ENCODE measurements at regions not wholly inside any gene's neighbourhood (a gene's known extent, or its start where the extent isn't known, plus 50 kb on each side); places are given as distances from the start of the nearest gene placed in this dataset.

GRCh38 chr12:114275932-114276785 lies 129.8 kb downstream of the TBX5 start:
- Histone ChIP-seq H3K9me3 (no peaks in the 10 kb centered on the region), H3K27ac (no peak overlapping the region), H3K4me1 (no peaks in the 10 kb centered on the region), H3K27me3 (peaks cover 14% of the 10 kb centered on the region), H3K4me3 (no peak overlapping the region), H3K36me3 (no peaks in the 10 kb centered on the region)
- 48 to 61% methylated on average over 2 to 3 of the region's 3 CpGs for WGBS, 2 donors (ENCODE audit: low coverage in 1 of 2)
- no peak for ATAC-seq
- no peak for TF ChIP-seq EP300 (IDR thresholded peaks at IDR 0.05)

- TF ChIP-seq POLR2AphosphoS5 (IDR thresholded peaks at IDR 0.05) (no peak), CTCF (IDR thresholded peaks at IDR 0.05) (no peak), POLR2A (IDR thresholded peaks at IDR 0.05) (no peak)
- no peaks in the 10 kb centered on the region for H3K9me3 ChIP-seq
- peaks cover 20% of the 10 kb centered on the region for H3K27me3 ChIP-seq
- H3K4me1 ChIP-seq = no peaks in the 10 kb centered on the region
- H3K36me3 ChIP-seq = no peaks in the 10 kb centered on the region
- no peak overlapping the region for H3K27ac ChIP-seq
- 75 to 85% methylated on average over 2 to 3 of the region's 4 CpGs for WGBS, 2 donors (ENCODE audit: low coverage in 1 of 2)
- no peak overlapping the region for H3K4me3 ChIP-seq
- no peak for ATAC-seq
These were observed 130.9 kb downstream of the TBX5 start for GRCh38 chr12:114275086-114275485.

DNA sequence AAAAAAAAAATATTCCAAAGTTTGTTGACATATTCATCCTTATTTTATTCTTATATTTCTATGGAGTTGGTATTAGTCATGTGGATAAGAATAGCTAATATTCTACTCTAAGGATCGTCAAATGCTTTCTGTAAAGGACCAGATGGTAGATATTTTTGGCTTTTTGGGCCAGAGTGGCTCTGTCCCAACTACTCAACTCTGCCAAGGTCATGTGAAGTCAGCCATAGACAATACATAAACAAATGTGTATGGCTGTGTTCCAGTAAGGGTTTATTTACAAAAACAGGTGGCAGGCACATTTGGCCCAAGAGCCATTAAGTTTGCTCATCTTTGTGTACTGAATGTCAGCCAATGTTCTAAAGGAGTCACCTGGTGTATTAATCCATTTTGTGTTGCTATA lies 131.8 kb downstream of the TBX5 start:
- H3K4me3 ChIP-seq = no peak overlapping the region
- no peak for TF ChIP-seq CTCF (IDR thresholded peaks at IDR 0.05)
- no peak for TF ChIP-seq POLR2AphosphoS5 (IDR thresholded peaks at IDR 0.05)
- no peak for TF ChIP-seq EP300 (IDR thresholded peaks at IDR 0.05)
- no peak for TF ChIP-seq POLR2A (IDR thresholded peaks at IDR 0.05)
- ATAC-seq = no peak

GRCh38 chr12:114272605-114273004 lies 133.3 kb downstream of the TBX5 start:
- ATAC-seq = no peak
- no peaks in the 10 kb centered on the region for H3K4me1 ChIP-seq
- H3K27ac ChIP-seq = no peak overlapping the region
- no peak overlapping the region for H3K4me3 ChIP-seq
- H3K27me3 ChIP-seq = peaks cover 23% of the 10 kb centered on the region
- WGBS, 2 donors (ENCODE audit: low coverage in 1 of 2) = 6 to 18% methylated on average over 5 of the region's 5 CpGs
- H3K36me3 ChIP-seq = no peaks in the 10 kb centered on the region
- TF ChIP-seq POLR2AphosphoS5 (IDR thresholded peaks at IDR 0.05) = no peak
- TF ChIP-seq POLR2A (IDR thresholded peaks at IDR 0.05) = no peak
- TF ChIP-seq EP300 (IDR thresholded peaks at IDR 0.05) = no peak
- TF ChIP-seq CTCF (IDR thresholded peaks at IDR 0.05) = no peak
- no peaks in the 10 kb centered on the region for H3K9me3 ChIP-seq

More for the DNA sequence above, 131.8 kb downstream of the TBX5 start:
- Histone ChIP-seq H3K27ac (no peak overlapping the region), H3K9me3 (no peaks in the 10 kb centered on the region), H3K27me3 (peaks cover 23% of the 10 kb centered on the region), H3K36me3 (no peaks in the 10 kb centered on the region), H3K4me1 (no peaks in the 10 kb centered on the region)
- 0 to 32% methylated on average over 1 of the region's 1 CpG for WGBS, 2 donors (ENCODE audit: low coverage in 1 of 2)

- WGBS, 2 donors (ENCODE audit: low coverage in 1 of 2) = 23 to 34% methylated on average over 2 of the region's 2 CpGs
These were observed 133.9 kb downstream of the TBX5 start for GRCh38 chr12:114272071-114272470.

More at GRCh38 chr12:114272071-114272470, 133.9 kb downstream of the TBX5 start:
- H3K4me3 ChIP-seq = no peak overlapping the region
- H3K27ac ChIP-seq = no peak overlapping the region
- TF ChIP-seq EP300 (IDR thresholded peaks at IDR 0.05) = no peak
- no peak for TF ChIP-seq CTCF (IDR thresholded peaks at IDR 0.05)
- TF ChIP-seq POLR2AphosphoS5 (IDR thresholded peaks at IDR 0.05) = no peak
- TF ChIP-seq POLR2A (IDR thresholded peaks at IDR 0.05) = no peak
- H3K4me1 ChIP-seq = no peaks in the 10 kb centered on the region
- ATAC-seq = no peak
- no peaks in the 10 kb centered on the region for H3K9me3 ChIP-seq
- H3K27me3 ChIP-seq = peaks cover 23% of the 10 kb centered on the region
- no peaks in the 10 kb centered on the region for H3K36me3 ChIP-seq

Data from gastroesophageal sphincter (tissue), 4 donors.